ENCODE measurements at regions not wholly inside any gene's neighbourhood (a gene's known extent, or its start where the extent isn't known, plus 50 kb on each side); places are given as distances from the start of the nearest gene placed in this dataset.

DNA sequence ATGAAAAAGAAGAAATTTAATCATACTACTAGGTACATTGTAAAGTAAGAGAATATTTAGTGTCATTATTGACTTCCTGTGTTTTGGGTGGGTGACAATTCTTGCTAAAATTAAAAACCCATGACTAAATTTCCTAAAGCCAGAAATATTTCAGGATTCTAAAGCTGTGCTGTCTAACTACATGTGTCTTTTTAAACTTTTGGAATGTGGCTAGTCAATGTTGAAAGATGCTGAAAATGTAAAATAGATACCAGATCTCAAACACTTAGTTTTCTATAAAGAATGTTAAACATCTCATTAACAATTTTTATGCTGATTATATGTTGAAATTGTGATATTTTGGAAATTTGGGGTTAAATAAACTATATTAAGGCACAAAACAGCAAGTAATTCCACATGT, 308.9 kb upstream of the TMCO5A start:
- Histone ChIP-seq H2AFZ (ENCODE audit: low read depth) (no peak overlapping the region), H4K20me1 (ENCODE audit: insufficient read depth) (no peaks in the 10 kb centered on the region), H3K4me1 (ENCODE audit: control insufficient read depth in 1 of 2, insufficient read depth in 2 of 2, low read depth in 1 of 2, low read length in 1 of 2) (no peaks in the 10 kb centered on the region; a peak in 1 of 4 replicates), H3K9me3 (0 out of 2 replicates have a peak, but pooled peaks cover 3% of the 10 kb centered on the region), H3K27me3 (ENCODE audit: insufficient read depth) (no peaks in the 10 kb centered on the region), H3K27ac (ENCODE audit: low read depth in 2 of 2, low read length in 1 of 2) (peak overlapping the region in 1 of 2 experiments; percentile 34; a peak in 1 of 4 replicates), H3F3A (replicated peaks; ENCODE audit: insufficient read depth) (no peaks in the 10 kb centered on the region), H3K9me2 (no peaks in the 10 kb centered on the region), H3K4me2 (no peak overlapping the region), H3K9ac (no peak overlapping the region), H3K79me2 (ENCODE audit: insufficient read depth) (no peaks in the 10 kb centered on the region), H3K4me3 (ENCODE audit: low read depth in 2 of 2, low read length in 1 of 2) (no peak overlapping the region), H3K36me3 (replicated peaks in 1 of 2; ENCODE audit: control insufficient read depth in 1 of 2, insufficient read depth in 2 of 2, low read length in 1 of 2) (no peaks in the 10 kb centered on the region)
- POLR2A ChIA-PET, result no interaction called here
- no peak for DNase-seq
- CTCF ChIA-PET, result no interaction called here
- TF ChIP-seq RFX5 (IDR thresholded peaks at IDR 0.05; ENCODE audit: low read length) (no peak), NFIC (IDR thresholded peaks at IDR 0.05; ENCODE audit: borderline replicate concordance) (no peak), FOSL2 (IDR thresholded peaks at IDR 0.05; ENCODE audit: borderline replicate concordance, low read depth) (no peak), EZH2phosphoT487 (IDR thresholded peaks at IDR 0.05; ENCODE audit: borderline replicate concordance, low read depth) (no peak)
- TF ChIP-seq, protein P1, sequence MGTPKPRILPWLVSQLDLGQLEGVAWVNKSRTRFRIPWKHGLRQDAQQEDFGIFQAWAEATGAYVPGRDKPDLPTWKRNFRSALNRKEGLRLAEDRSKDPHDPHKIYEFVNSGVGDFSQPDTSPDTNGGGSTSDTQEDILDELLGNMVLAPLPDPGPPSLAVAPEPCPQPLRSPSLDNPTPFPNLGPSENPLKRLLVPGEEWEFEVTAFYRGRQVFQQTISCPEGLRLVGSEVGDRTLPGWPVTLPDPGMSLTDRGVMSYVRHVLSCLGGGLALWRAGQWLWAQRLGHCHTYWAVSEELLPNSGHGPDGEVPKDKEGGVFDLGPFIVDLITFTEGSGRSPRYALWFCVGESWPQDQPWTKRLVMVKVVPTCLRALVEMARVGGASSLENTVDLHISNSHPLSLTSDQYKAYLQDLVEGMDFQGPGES (IDR thresholded peaks at IDR 0.05; ENCODE audit: low read depth, low read length), result no peak
- TF ChIP-seq, protein P2, sequence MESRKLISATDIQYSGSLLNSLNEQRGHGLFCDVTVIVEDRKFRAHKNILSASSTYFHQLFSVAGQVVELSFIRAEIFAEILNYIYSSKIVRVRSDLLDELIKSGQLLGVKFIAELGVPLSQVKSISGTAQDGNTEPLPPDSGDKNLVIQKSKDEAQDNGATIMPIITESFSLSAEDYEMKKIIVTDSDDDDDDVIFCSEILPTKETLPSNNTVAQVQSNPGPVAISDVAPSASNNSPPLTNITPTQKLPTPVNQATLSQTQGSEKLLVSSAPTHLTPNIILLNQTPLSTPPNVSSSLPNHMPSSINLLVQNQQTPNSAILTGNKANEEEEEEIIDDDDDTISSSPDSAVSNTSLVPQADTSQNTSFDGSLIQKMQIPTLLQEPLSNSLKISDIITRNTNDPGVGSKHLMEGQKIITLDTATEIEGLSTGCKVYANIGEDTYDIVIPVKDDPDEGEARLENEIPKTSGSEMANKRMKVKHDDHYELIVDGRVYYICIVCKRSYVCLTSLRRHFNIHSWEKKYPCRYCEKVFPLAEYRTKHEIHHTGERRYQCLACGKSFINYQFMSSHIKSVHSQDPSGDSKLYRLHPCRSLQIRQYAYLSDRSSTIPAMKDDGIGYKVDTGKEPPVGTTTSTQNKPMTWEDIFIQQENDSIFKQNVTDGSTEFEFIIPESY (IDR thresholded peaks at IDR 0.05; ENCODE audit: borderline replicate concordance, low read depth), result no peak

DNA sequence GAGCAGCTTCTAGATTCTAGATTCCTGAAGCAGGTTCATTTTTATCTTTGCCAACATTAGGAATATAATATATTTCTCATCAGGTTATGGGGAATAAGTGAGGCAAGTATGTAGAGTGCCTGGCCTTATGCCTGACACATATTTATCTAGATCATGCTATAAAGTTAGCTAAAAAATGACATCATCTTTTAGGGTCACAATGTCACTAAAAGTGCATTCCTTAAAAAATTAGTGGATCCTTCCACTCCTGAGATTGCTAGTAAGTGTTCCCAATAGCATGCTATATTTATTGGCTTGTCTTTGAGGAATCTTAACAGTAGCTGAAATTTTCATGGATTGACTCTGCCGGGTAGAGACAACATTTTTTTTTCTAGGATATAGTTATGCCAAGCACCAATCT, 305.9 kb upstream of the TMCO5A start:
- WGBS (ENCODE audit: low lambda C conversion rate), result 78% methylated on average over 1 of the region's 1 CpG
- no peak overlapping the region for H2AFZ ChIP-seq (ENCODE audit: low read depth)
- H3K27me3 ChIP-seq (ENCODE audit: insufficient read depth), result no peaks in the 10 kb centered on the region
- 0 out of 2 replicates have a peak, but pooled peaks cover 3% of the 10 kb centered on the region for H3K9me3 ChIP-seq
- H4K20me1 ChIP-seq (ENCODE audit: insufficient read depth), result no peaks in the 10 kb centered on the region
- H3K9ac ChIP-seq, result no peak overlapping the region
- no peaks in the 10 kb centered on the region; a peak in 1 of 4 replicates for H3K4me1 ChIP-seq (ENCODE audit: control insufficient read depth in 1 of 2, insufficient read depth in 2 of 2, low read depth in 1 of 2, low read length in 1 of 2)
- H3K4me3 ChIP-seq (ENCODE audit: low read depth in 2 of 2, low read length in 1 of 2), result no peak overlapping the region
- no peaks in the 10 kb centered on the region for H3K36me3 ChIP-seq (replicated peaks in 1 of 2; ENCODE audit: control insufficient read depth in 1 of 2, insufficient read depth in 2 of 2, low read length in 1 of 2)
- CTCF ChIA-PET, result no interaction called here
- TF ChIP-seq MEF2A (IDR thresholded peaks at IDR 0.05; ENCODE audit: borderline replicate concordance, low read depth) (no peak), TCF12 (IDR thresholded peaks at IDR 0.05) (no peak), NFIC (IDR thresholded peaks at IDR 0.05; ENCODE audit: borderline replicate concordance) (no peak), FOSL2 (IDR thresholded peaks at IDR 0.05; ENCODE audit: borderline replicate concordance, low read depth) (no peak), SIN3A (IDR thresholded peaks at IDR 0.05; ENCODE audit: borderline replicate concordance, low read depth, low read length) (no peak), TAF1 (IDR thresholded peaks at IDR 0.05; ENCODE audit: borderline replicate concordance, low read depth, low read length) (no peak)
- H3K9me2 ChIP-seq, result no peaks in the 10 kb centered on the region
- no peak overlapping the region for H3K27ac ChIP-seq (ENCODE audit: low read depth in 2 of 2, low read length in 1 of 2)
- H3K4me2 ChIP-seq, result no peak overlapping the region
- DNase-seq, result no peak
- POLR2A ChIA-PET, result no interaction called here
- no peaks in the 10 kb centered on the region for H3K79me2 ChIP-seq (ENCODE audit: insufficient read depth)
- no peaks in the 10 kb centered on the region for H3F3A ChIP-seq (replicated peaks; ENCODE audit: insufficient read depth)

Measured in SK-N-SH (cell line).